NCI-H1105 (cell line): ENCODE measurements at regions not wholly inside any gene's neighbourhood (a gene's known extent, or its start where the extent isn't known, plus 50 kb on each side); places are given as distances from the start of the nearest gene placed in this dataset.
"Not testable (repeated sequence)": the region's sequence is repeated elsewhere in the genome, so short reads cannot be mapped to it uniquely, and the experiment has no call there.

ENCODE experiments used
- DNase-seq: peaks from one replicate; lab custom pipeline; 2025; lab: John Stamatoyannopoulos, UW

- not testable (repeated sequence) for DNase-seq
Measured at GRCh38 chr20:5386846-5387245, 70.1 kb upstream of the PROKR2 start.

GRCh38 chr20:5381527-5381926, 64.8 kb upstream of the PROKR2 start:
- DNase-seq, result not testable (repeated sequence)

- DNase-seq, result no peak
Measured at GRCh38 chr20:5377484-5377883, 60.7 kb upstream of the PROKR2 start.

- DNase-seq, result no peak
Measured at GRCh38 chr20:5376228-5376627, 59.5 kb upstream of the PROKR2 start.

- DNase-seq, result no peak
Measured at GRCh38 chr20:5374171-5374570, 57.4 kb upstream of the PROKR2 start.

- DNase-seq, result no peak
Measured at GRCh38 chr20:5372371-5372770, 55.6 kb upstream of the PROKR2 start.

- no peak for DNase-seq
Measured at GRCh38 chr20:5369629-5370028, 52.9 kb upstream of the PROKR2 start.
